GM18868 (cell line): ENCODE measurements at regions not wholly inside any gene's neighbourhood (a gene's known extent, or its start where the extent isn't known, plus 50 kb on each side); places are given as distances from the start of the nearest gene placed in this dataset.
"Not testable (repeated sequence)": the region's sequence is repeated elsewhere in the genome, so short reads cannot be mapped to it uniquely, and the experiment has no call there.

Source experiments
- ATAC-seq: cut with Tn5 transposase; IDR thresholded peaks from one replicate; pipeline ENCODE4 v1.9.1; 2021; ENCODE audit warnings: mild to moderate bottlenecking, moderate library complexity; ENCODE audit not compliant: unreplicated experiment

DNA sequence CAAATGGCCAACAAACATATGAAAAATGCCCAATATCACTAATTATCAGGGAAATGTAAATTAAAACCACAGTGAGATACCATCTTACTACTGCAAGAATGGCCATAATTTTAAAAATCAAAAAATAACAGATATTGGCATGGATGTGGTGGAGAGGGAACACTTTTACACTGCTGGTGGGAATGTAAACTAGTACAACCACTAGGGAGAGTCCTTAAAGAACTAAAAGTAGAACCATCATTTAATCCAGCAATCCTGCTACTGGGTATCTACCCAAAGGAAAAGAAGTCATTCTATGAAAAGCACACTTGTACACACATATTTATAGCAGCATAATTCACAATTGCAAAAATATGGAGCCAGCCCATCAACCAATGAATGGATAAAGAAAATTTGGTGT is 459.7 kb downstream of the GXYLT1 start:
- ATAC-seq: no peak

DNA sequence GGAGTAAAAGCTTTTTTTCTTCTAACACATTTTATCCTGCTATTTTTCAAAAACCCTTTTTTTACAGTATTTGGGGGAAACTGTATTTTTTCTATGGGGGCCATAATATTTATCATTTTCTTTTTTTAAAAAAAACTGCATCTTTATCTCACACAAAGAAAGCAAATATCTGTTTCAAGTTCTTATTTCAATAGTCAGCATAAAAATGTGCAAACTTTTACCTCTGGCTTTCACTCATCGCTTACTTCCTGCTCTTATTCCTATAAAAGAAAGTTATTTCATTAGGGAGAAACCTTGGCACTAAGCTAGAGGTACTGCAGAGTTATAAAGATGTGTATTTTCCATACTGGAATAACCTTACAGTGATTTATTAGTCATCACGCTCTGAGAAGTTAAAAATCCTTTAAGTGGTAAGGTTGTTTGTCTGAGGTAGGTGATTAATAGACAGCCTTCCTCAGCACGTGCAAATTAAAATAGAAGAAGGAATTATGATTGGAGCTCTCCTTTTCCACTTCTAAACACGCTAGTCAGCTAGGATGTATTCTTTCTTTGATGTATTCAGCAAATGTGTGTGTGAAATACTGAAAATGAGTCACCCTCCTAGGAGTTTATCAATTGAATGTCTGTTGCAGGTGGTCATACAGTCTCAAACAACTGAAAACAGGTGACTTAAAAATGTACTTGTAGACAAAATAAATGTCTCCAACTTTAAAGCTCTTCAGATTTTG is 461.0 kb downstream of the GXYLT1 start:
- ATAC-seq: no peak

DNA sequence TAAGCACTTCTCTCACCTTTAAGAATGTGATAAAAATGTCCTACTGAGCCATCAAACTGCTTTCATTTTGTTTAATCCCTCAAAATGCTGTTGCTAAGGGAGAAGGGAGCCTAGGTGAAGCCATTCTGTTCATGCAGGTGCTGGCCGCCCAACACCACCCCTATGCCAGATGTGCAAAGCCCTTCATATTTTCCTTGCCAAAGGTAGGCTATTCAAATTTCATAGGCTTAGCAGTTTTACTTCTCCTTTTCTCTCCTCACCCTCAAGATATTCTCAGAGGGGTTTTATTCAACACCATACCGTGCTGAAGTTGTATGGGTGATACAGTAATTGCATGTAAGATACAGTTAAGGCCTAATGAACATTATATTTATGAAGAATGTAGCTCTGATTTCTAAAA is 461.7 kb downstream of the GXYLT1 start:
- peak; percentile 54 for ATAC-seq

DNA sequence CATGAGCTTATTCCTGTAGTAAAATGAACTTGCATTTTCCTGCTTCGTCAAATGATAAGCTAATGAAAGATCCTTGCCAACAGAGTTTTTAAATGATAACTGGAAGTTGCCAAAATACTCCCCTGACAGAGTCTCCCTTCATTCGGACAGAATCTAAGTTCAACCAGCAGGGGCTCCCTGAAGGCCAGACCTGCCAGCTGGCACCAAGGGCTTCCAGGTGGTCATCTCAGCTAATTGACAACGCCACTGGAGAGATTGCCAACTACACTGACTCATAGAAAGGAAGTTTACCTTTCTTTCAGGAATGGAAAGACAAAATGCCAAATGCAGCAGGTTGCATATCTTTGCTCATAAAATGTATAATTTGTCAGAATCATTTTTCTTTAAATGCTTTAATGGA is 462.8 kb downstream of the GXYLT1 start:
- ATAC-seq: no peak

DNA sequence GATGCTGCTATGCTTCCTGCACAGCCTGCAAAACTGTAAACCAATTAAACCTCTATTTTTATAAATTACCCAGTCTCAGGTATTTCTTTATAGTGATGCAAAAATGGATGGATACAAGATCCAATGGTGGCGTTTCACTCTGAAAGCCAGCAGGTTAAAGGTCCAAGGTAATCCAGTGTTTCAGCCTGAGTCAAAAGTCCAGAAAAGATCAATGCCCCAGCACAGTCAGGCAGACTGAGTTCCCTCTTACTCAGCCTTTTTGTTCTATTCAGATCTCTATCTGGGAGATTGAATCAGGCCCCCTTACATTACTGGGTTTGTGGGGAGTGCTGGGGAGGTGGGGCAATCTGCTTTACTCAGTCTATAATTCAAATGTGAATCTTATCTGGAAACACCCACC is 464.5 kb downstream of the GXYLT1 start:
- ATAC-seq: no peak

DNA sequence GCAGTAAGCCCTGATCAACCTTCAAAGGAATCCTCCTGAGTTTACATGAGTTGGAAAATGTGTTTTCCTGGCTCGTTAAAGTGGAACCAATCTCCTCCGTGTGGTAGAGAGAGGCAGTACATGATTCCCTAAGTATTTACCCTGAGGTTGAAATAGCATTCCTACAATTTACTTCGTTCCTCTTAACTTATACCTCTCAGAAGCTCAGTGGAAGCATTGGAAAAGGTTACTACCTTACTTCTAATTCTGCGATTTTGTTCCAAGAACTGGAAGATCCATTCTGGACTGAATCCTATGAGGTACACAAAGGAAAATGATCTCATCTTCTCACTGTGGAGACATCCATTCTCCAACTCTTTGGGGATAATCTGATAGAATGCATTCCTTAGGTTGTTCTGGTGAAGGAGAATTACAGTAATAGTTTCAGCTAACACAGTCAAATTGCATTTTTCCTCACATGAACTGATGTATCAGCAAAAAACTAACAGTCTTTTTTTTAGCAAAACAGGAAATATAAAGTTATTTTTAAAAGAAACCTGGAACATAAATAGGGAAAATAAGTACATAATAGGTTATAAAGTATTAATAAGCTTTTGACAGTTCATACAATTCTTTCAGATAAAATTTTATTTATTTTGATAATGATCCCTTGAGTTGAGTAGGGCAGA is 475.6 kb downstream of the PDZRN4 start:
- no peak for ATAC-seq

DNA sequence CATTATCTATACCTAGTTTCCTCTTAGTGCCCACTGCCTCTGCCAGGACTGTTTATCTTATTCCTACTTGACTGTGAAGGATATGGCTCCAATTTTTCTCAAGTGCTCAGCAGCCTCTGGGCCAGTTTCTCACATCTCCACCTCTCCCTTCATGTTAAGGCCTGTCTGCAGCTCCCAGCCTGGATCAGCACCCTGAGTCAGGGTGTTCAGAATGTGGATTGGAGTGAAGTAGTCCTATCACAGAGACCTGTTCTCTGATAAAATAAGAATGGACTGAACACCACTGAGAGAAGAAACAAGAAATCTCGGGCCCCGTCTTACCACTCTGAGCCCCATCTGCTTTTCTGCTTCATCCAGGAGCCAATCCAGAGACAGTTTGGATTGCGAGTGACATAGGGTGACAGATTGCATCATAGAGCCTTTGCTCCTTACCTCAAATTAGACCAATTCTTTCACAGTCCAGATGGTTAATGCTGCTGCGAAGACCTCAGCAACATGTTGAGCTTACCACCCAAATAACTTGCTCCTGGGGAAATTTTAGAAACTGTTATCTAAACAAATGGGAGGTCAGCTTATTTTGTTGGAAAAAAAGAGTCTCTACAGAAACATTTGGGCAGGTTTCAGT is 473.1 kb downstream of the PDZRN4 start:
- ATAC-seq: no peak

DNA sequence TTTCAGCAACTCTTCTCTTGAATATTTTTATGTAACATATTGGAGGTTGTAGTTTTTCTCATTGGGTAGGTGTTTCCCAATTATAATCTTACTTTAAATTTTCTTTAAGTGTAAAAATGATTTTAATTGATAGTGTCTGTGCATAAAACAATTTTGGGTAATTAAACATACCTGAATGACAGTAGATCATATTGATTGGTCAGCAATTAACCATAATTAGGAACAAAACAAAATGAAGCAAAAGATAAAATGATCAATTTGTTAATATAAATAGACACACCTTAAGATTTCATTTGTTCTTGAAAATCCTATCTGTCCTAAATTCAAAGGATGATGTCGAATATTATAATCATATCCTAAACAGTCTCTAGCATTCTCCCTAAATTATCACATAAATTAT is 468.3 kb downstream of the PDZRN4 start:
- ATAC-seq: no peak

DNA sequence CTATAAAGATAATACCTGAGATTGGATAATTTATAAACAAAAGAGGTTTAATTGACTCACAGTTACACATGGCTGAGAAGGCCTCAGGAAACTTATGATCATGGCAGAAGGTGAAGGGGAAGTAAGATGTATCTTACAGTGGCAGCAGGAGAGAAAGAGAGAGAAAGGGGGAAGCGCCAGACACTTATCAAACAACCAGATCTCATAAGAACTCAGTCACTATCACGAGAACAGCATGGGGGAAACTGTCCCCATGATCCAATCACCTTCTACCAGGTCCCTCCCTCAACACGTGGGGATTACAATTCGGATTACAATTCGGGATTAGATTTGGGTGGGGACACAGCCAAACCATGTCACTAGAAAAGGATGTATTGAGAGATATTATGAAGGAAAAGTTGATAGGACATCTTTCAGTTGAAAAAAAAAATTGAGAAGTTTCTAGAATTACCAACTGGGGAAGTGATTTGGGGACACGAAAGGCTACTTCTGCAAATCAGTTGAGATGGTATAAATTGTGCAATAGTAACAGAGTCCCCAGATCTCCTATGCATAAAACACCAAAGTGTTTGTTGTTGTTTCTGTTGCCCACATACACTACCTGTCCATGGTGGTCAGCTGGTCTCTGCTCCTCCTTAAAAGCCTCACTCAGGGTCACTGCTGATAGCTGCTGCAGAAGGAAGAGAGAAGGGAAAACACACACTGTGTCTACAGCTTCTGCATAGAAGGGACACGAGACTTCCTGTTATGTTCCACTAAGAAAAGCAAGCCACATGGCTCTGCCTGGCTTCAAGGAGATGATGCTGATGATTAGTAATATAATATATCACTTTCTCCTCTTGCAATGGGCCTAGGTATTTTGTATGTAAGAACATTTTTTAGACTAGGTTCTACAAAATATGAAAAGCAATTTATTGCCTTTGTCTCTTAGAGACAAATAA is 465.5 kb downstream of the PDZRN4 start:
- ATAC-seq: no peak

DNA sequence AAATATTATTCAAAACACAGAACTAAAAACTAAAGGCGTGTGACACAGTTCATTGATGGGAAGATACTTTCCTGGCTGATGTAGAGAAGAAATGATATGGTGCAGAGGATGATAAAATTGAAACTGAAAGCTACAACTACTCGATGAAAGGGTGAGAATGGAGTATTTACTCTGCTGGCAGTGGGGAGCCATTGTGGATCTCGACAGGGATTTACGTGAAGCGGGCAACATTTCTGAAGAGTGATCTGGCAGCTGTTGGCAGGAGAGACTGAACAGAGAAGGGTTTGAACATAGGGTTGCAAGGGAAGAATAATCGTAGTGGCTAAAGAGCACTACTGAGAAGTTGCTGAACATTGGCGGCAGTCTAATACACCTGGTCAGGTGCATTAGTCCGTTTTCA is 464.9 kb downstream of the PDZRN4 start:
- no peak for ATAC-seq

DNA sequence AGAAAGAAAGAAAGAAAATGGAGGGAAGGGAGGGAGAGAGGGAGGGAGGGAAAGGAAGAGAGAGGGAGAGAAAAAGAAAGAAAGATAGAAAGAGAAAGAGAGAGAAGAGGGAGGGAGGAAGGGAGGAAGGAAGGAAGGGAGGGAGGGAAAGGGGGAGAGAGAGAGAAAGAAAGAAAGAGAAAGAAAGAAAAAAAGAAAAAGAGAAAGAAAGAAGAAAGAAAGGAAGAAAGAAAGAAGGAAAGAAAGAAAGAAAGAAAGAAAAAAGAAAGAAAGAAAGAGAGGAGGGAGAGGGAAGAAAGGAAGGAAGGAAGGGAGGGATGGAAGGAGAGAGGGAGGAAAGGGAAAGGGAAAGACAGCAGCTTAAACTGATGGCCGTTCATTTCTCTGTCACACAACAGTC is 457.5 kb downstream of the PDZRN4 start:
- no peak for ATAC-seq

DNA sequence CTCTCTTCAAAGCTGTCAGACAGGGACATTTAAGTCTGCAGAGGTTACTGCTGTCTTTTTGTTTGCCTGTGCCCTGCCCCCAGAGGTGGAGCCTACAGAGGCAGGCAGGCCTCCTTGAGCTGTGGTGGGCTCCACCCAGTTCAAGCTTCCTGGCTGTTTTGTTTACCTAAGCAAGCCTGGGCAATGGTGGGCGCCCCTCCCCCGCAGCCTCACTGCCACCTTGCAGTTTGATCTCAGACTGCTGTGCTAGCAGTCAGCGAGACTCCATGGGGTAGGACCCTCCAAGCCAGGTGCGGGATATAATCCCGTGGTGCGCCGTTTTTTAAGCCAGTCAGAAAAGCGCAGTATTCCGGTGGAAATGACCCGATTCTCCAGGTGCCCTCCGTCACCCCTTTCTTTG is 454.7 kb downstream of the PDZRN4 start:
- ATAC-seq: not testable (repeated sequence)

DNA sequence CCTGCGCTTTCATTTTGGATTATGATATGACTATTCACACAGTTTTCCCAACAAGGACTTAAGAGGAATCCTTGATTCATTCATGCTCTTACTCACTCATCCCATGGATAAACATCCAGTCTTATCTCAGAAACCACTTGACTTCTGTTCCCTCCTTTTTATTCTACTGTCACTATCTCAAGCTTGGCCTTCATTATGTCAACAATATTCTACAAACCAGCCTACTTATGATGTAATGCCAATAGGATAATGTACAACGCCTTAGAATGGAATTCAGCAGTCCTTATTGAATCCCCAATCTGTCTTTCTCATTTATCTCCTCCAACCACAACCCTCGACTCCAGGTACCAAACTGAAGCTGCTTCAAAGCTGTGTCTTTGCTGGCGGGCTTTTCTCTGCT is 448.5 kb downstream of the PDZRN4 start:
- no peak for ATAC-seq

DNA sequence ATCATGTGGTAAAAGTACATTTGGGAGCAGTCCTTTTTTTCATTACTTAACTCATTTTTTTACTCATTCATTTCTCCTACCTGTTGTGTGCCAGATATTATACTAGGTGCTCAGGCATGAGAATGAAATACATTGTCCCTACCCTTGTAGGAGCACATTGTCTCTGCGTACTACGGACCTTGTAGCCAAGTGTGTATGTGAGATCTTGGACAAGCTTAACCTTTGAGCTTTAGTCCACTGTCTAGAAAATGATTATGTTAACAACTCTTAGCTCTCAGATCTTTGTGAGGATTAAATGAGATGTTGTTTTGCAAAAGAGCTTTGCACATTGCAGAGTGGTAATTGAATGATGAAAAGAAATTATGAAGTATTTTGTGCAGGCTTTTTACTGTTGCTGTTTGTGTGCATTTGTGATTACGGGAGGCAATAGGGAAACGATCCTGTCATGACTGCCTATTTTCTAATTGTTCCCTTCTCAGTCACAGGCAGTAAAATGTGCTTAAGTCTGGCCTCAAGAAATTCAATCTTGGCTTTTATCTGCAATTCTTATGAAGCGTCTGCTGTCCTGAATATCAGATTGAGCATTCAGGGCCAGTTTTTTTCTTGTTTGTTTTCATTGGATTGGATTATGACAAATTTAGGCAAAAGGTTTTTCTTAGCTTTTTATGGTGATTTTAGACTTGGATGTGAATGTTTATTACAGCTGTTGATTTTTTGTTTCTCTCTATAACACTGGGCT is 447.7 kb downstream of the PDZRN4 start:
- no peak for ATAC-seq

DNA sequence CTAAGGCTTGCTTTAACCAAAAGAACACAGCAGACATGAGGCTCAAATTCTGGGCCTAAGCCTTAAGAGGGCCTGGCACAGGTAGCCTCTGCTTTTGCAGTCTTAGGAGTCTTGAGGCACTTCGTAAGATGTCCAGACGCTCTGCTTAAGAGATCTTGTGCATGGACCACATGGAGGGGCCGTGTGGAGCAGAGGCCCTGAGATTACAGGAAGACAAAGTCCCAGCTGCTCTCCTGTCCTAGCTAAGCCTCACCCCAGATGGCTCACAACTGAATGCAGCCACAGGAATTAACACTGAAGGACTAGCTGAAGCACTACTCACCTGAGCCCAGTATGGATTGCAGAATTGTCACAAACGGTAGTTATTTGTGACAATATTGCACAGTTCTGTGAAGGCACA is 446.0 kb downstream of the PDZRN4 start:
- no peak for ATAC-seq

DNA sequence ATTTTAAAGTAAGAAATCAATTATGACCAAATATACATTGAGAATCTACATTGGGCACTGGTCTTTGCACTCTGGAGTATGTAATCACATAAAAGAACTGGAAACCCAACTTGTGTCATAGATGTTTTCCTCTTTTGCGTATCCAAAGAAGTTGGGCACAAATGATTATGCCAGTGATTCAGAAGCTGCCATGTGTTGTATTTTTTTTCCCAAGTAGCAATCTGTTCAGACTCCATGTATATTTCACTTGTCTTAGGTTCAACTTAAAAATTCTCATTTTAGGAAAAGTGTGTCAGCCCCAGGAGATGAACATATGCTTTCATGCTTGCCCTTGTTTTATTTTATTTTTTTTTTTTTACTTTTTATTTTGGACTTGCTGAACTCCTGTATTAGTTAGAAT is 441.5 kb downstream of the PDZRN4 start:
- no peak for ATAC-seq

DNA sequence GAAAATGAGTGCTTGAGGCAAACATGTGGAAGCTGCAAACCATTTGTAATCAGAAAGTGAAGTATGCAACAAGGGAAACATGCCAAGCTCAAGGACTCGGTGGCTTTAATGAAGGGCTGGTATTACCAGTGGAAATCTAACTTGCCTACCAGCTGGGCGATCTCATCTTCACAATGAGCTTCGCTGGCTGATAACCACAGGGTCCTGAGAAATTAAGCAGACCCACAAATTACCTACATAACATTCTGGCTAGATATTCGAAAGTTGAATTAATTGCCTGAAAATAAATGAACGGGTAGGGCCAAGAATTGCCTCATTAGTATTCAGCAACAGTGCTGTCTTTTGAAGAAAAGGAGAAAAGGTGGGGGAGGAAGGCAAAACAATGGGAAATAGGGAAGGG is 439.4 kb downstream of the PDZRN4 start:
- ATAC-seq: no peak

DNA sequence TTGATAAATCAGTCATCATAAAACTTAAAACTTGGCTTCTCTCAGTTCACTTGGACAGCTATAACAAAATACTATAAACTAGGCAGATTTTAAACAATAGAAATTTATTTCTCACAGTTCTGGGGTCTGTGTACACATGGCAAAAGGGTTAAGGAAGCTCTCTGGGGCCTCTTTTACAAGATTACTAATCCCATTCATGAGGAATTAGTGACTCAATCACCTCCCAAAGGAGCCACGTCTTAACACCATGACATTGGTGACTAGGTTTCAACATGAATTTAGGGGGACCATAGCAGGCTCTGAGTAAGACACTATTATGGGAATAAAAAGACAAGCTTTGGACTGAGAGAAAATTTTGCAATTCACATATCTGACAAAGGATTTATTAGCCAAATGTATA is 436.5 kb downstream of the PDZRN4 start:
- no peak for ATAC-seq
